Natural killer cell treated with Interleukin-12 subunit alpha and Interleukin-12 subunit beta and Interleukin-15 and Interleukin-18, amount 100 ng/mL, for 72 hours (primary cell): ENCODE measurements at regions not wholly inside any gene's neighbourhood (a gene's known extent, or its start where the extent isn't known, plus 50 kb on each side); places are given as distances from the start of the nearest gene placed in this dataset.

Experiments
- ATAC-seq, 2 donors: fragments of 150-1000 bp; cut with Tn5 transposase in 1 of 2; sonication (Bioruptor Pico), chemical (Tn5 transposase) in 1 of 2; 2 replicates each; pipeline ENCODE4 v1.10.0; 2021
- DNase-seq: peaks from one replicate; pipeline ENCODE4 v3.0.0; 2022; ENCODE audit warnings: low spot score
- H3K27ac Mint-ChIP-seq, 2 donors: 1 replicate in 1 of 2; 2 replicates in 1 of 2; pipeline ENCODE4 v1.8.0; 2022; ENCODE audit warnings: mixed read lengths in 2 of 2, mild to moderate bottlenecking in 1 of 2, moderate library complexity in 1 of 2
- H3K27me3 Mint-ChIP-seq, 2 donors: 1 replicate in 1 of 2; 2 replicates in 1 of 2; pipeline ENCODE4 v1.8.0; 2022; ENCODE audit warnings: mixed read lengths in 2 of 2
- H3K36me3 Mint-ChIP-seq: one replicate; pipeline ENCODE4 v1.8.0; 2022; ENCODE audit warnings: mixed read lengths
- H3K4me1 Mint-ChIP-seq, 2 donors: 1 replicate in 1 of 2; 2 replicates in 1 of 2; pipeline ENCODE4 v1.8.0; 2022; ENCODE audit warnings: low read depth in 2 of 2, mixed read lengths in 2 of 2, mild to moderate bottlenecking in 1 of 2
- H3K4me3 Mint-ChIP-seq: one replicate; pipeline ENCODE4 v1.8.0; 2022; ENCODE audit warnings: mixed read lengths
- H3K9me3 Mint-ChIP-seq: 2 replicates; pipeline ENCODE4 v1.8.0; 2022; ENCODE audit warnings: mixed read lengths

DNA sequence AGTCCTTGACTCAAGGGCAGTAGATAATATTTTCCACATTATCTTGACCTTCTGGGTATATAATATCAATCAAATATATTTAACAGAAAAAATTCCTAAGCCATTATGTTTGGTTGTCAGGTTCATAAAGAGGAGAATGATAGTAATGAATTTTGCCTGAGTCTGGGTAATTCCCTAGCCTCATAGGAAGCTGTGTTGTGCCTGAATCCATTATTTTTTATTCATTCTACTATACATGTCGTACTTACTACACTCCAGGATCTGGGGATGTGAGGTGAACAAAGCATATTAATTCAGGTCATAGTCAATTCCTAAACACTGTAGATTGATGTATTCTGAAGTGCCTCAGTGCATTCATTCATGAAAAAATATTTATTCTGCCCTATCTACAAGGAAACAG is 204.2 kb downstream of the PTGER3 start:
- DNase-seq = no peak
- Mint-ChIP-seq H3K4me1 (no peaks in the 10 kb centered on the region), H3K27me3 (peaks cover 0 to 5% of the 10 kb centered on the region in 2 donors), H3K36me3 (peaks cover 7% of the 10 kb centered on the region), H3K4me3 (no peak overlapping the region), H3K27ac (no peak overlapping the region), H3K9me3 (peaks cover 3% of the 10 kb centered on the region)
- no peak for ATAC-seq

GRCh38 chr1:70847013-70847412 is 200.6 kb downstream of the PTGER3 start:
- Mint-ChIP-seq H3K9me3 (peaks cover 12% of the 10 kb centered on the region), H3K4me1 (no peaks in the 10 kb centered on the region), H3K4me3 (no peak overlapping the region), H3K27ac (no peak overlapping the region), H3K27me3 (peaks cover 8 to 15% of the 10 kb centered on the region in 2 donors), H3K36me3 (peaks cover 19% of the 10 kb centered on the region)
- ATAC-seq (no peak), DNase-seq (no peak)

DNA sequence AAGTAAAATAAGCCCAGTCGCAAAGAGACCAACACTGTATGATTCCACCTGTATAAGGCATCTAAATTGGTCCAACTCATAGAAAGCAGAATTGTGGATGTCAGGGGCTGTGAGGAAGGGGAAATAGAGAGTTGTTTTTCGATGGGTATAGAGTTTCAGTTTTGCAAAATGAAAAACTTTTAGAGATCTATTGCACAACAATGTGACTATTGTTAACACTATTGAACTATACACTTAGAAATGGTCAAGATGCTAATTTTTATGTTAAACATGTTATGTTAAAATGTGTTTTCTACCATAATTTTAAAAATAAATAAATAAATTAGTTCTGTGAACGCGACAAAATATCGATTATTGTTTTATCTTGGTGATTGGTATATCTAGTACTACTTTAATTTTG is 192.4 kb downstream of the PTGER3 start:
- ATAC-seq = no peak
- Mint-ChIP-seq H3K4me3 (no peak overlapping the region), H3K9me3 (peaks cover 10% of the 10 kb centered on the region), H3K36me3 (peaks cover 13% of the 10 kb centered on the region), H3K27ac (no peak overlapping the region), H3K4me1 (peaks cover 0 to 3% of the 10 kb centered on the region in 2 donors), H3K27me3 (peaks cover 8 to 14% of the 10 kb centered on the region in 2 donors)
- DNase-seq = no peak

DNA sequence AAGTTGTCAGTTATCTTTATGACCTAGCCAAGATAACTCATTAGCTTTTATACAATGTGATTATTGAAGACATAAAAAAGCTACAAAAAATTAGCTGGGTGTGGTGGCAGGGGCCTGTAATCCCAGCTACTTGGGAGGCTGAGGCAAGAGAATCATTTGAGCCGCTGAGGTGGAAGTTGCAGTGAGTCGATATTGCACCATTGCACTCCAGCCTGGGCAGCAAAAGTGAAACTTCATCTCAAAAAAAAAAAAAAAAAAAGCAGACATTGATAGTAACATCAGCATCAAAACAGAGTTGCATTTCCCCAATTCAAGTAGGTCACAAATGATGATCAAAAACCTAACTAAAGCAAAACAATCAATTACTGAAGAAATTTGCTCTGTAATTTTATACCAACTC is 191.4 kb downstream of the PTGER3 start:
- H3K9me3 Mint-ChIP-seq = peaks cover 6% of the 10 kb centered on the region
- peaks cover 2 to 17% of the 10 kb centered on the region in 2 donors for H3K27me3 Mint-ChIP-seq
- peaks cover 0 to 3% of the 10 kb centered on the region in 2 donors for H3K4me1 Mint-ChIP-seq
- peaks cover 7% of the 10 kb centered on the region for H3K36me3 Mint-ChIP-seq
- DNase-seq (no peak), ATAC-seq (no peak)
- H3K4me3 Mint-ChIP-seq = no peak overlapping the region
- no peak overlapping the region for H3K27ac Mint-ChIP-seq

DNA sequence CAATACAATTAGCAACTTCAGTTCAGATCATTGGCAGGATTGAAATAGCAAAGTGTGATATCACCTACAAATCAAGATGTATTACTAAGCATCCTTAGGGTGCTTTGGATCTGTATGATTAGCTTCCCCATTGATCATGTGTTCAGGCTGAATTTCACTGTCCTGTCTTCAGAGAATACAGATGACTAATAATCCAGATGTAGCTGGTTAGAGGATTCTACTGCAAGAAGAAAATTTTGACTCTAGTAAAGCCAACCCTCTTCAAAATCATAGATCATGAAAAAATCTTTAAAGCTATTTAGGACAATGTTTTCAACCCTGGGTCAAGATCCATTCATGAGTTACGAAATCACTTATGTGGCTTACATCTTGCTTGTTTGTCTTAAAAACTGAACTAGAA is 184.4 kb downstream of the PTGER3 start:
- Mint-ChIP-seq H3K9me3 (peaks cover 10% of the 10 kb centered on the region), H3K4me3 (no peak overlapping the region), H3K27me3 (peaks cover 9 to 24% of the 10 kb centered on the region in 2 donors), H3K36me3 (peaks cover 12% of the 10 kb centered on the region), H3K4me1 (peaks cover 26 to 31% of the 10 kb centered on the region in 2 donors), H3K27ac (no peak overlapping the region)
- ATAC-seq (no peak), DNase-seq (no peak)

DNA sequence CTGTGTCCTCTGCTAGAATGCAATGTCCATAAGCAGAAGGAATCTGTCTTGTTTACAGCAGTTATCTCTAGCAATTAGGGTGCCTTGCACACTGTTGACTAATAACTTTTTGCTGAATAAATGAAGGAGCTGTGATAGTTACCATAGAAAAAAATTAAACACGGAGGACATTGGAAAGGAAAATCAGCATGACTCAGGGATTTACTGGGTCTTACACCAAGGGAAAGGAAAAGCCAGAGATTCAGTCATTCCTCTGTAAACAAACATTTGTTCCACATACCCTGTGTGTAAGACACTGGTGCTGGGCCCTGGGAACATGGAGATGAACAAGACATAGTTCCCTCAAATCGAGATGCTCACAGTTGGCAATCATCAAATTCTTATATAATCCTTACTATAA is 183.3 kb downstream of the PTGER3 start:
- no peak for ATAC-seq
- H3K4me1 Mint-ChIP-seq = peaks cover 32 to 40% of the 10 kb centered on the region in 2 donors

GRCh38 chr1:70866542-70867264 is 180.9 kb downstream of the PTGER3 start:
- peak overlapping the region; percentile 28 to 65 for H3K27ac Mint-ChIP-seq
- peaks cover 10% of the 10 kb centered on the region for H3K9me3 Mint-ChIP-seq
- peaks cover 12% of the 10 kb centered on the region for H3K36me3 Mint-ChIP-seq
- peak overlapping the region; percentile 50 for H3K4me3 Mint-ChIP-seq
- ATAC-seq = peak; percentile 59 to 67
- peaks cover 32 to 40% of the 10 kb centered on the region in 2 donors for H3K4me1 Mint-ChIP-seq
- no peak for DNase-seq
- peaks cover 9 to 16% of the 10 kb centered on the region in 2 donors for H3K27me3 Mint-ChIP-seq

More for the DNA sequence above, 183.3 kb downstream of the PTGER3 start:
- peaks cover 10% of the 10 kb centered on the region for H3K9me3 Mint-ChIP-seq
- no peak overlapping the region for H3K27ac Mint-ChIP-seq
- H3K36me3 Mint-ChIP-seq = peaks cover 12% of the 10 kb centered on the region
- no peak for DNase-seq
- peaks cover 9 to 24% of the 10 kb centered on the region in 2 donors for H3K27me3 Mint-ChIP-seq
- H3K4me3 Mint-ChIP-seq = no peak overlapping the region

DNA sequence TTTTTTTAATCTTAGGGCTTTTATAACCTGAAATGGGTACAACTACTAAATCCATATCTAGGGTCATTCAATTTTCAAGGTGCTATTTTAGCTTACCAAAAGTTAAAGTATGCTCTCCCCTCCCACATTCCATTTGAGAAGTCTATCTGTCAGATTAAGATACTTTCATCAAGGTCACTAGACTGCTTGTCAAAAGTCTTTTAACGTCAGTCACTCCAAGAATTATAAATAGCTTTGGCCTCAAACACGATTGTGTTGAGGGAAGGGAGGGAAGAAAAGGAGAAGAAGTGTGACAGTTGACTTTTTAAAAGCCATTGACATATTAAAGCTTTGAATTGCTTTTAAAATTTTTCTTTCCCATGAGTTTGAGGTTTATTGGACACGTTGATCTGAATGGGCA is 175.8 kb downstream of the PTGER3 start:
- Mint-ChIP-seq H3K27ac (no peak overlapping the region), H3K36me3 (no peaks in the 10 kb centered on the region), H3K4me1 (peaks cover 15 to 23% of the 10 kb centered on the region in 2 donors), H3K9me3 (no peaks in the 10 kb centered on the region), H3K4me3 (no peak overlapping the region), H3K27me3 (peaks cover 0 to 6% of the 10 kb centered on the region in 2 donors)
- DNase-seq (no peak), ATAC-seq (no peak)

DNA sequence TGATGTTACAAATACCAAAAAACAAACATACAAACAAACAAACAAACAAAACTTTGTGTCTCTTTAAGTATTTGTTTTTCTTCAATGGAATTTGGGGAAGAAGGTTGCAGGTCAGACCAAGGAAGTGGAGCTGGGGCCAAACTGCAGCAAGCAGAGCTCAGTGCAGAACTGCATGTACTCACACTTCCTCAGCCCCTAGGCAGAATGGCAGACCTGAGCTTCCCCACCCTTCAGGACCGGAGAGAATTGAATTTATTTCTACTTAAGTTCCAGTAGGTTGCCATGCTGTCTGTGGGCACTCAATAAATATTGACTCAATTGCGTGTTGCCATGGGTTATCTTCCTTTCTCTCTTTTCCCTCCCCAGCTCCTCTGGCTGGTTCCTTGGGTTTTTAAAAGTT is 173.6 kb downstream of the PTGER3 start:
- peaks cover 6% of the 10 kb centered on the region for H3K9me3 Mint-ChIP-seq

DNA sequence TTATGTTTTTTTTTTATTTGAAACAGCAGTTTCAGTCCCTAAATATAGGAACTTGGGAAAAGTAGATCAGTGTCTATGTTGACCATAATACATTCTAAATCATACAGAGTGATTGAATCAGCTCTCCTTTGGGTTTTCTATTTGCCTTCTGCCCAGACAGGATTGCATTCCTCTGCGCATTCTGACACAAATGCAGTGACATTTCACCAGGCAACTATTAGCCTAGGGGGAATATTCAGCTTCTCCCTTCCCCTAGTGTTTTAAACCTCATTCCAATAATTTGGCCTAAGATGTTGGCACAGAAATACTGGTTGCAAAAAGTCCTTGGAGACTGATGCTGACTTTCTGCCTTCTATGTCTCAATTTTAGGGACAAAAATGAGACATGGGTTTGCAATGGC is 172.8 kb downstream of the PTGER3 start:
- DNase-seq = no peak
- Mint-ChIP-seq H3K9me3 (peaks cover 6% of the 10 kb centered on the region), H3K4me3 (no peak overlapping the region), H3K27ac (peak overlapping the region in 1 of 2 donors; percentile 3), H3K27me3 (peaks cover 11 to 16% of the 10 kb centered on the region in 2 donors), H3K36me3 (peaks cover 18% of the 10 kb centered on the region), H3K4me1 (peaks cover 0 to 4% of the 10 kb centered on the region in 2 donors)
- no peak for ATAC-seq

More for the DNA sequence above, 173.6 kb downstream of the PTGER3 start:
- DNase-seq = no peak
- Mint-ChIP-seq H3K27me3 (peaks cover 11 to 16% of the 10 kb centered on the region in 2 donors), H3K4me3 (no peak overlapping the region), H3K36me3 (peaks cover 16% of the 10 kb centered on the region), H3K4me1 (peaks cover 0 to 7% of the 10 kb centered on the region in 2 donors), H3K27ac (peak overlapping the region in 1 of 2 donors; percentile 3)
- ATAC-seq = no peak

DNA sequence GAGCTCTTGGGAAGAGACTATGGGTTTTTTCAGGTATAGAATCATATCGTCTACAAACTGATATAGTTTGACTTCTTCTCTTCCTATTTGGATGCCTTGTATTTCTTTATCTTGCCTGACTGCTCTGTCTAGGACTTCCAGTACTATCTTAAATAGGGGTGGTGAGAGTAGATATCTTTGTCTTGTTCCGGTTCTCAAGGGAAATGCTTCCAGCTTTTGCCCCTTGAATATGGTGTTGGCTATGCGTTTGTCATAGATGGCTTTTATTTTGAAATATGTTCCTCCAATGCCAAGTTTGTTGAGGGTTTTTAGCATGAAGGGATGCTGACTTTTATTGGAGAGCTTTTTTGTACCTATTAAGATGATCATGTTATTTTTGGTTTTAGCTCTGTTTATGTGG is 170.3 kb downstream of the PTGER3 start:
- Mint-ChIP-seq H3K27ac (no peak overlapping the region), H3K9me3 (peaks cover 6% of the 10 kb centered on the region), H3K4me3 (no peak overlapping the region), H3K36me3 (peaks cover 27% of the 10 kb centered on the region), H3K27me3 (peaks cover 11 to 14% of the 10 kb centered on the region in 2 donors), H3K4me1 (peaks cover 0 to 4% of the 10 kb centered on the region in 2 donors)
- DNase-seq (no peak), ATAC-seq (no peak)

GRCh38 chr1:70887936-70888335 is 159.7 kb downstream of the PTGER3 start:
- Mint-ChIP-seq H3K36me3 (peaks cover 11% of the 10 kb centered on the region), H3K27me3 (peaks cover 18 to 29% of the 10 kb centered on the region in 2 donors), H3K9me3 (peaks cover 9% of the 10 kb centered on the region), H3K4me1 (peaks cover 8 to 12% of the 10 kb centered on the region in 2 donors), H3K4me3 (no peak overlapping the region), H3K27ac (peak overlapping the region in 1 of 2 donors; percentile 45)
- ATAC-seq (no peak), DNase-seq (no peak)

DNA sequence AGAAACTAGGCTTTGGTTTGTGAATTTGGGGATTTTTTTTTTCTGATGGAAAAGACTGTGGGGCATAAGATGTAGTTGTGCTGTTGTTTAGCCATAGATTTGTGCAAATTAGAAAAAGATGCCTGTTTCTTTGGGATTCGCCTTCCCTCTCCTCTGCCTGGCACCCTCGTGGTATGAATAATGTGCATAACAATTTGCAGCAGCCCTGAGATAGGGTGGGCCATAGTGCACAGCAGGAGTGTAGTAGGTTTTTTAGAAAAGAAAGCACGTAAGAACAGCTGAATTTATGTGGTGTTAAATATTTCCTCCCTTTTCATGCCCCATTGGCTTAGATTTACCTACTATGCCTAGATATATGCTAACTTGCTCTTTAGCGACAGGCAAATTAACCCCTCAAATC is 158.9 kb downstream of the PTGER3 start:
- ATAC-seq = no peak
- Mint-ChIP-seq H3K9me3 (peaks cover 9% of the 10 kb centered on the region), H3K36me3 (peaks cover 11% of the 10 kb centered on the region), H3K4me1 (peaks cover 8 to 15% of the 10 kb centered on the region in 2 donors), H3K27ac (no peak overlapping the region), H3K27me3 (peaks cover 18 to 29% of the 10 kb centered on the region in 2 donors), H3K4me3 (no peak overlapping the region)
- DNase-seq = no peak

- DNase-seq = no peak
- ATAC-seq = no peak
- H3K27me3 Mint-ChIP-seq = peaks cover 18 to 25% of the 10 kb centered on the region in 2 donors
- peaks cover 9% of the 10 kb centered on the region for H3K9me3 Mint-ChIP-seq
- no peak overlapping the region for H3K4me3 Mint-ChIP-seq
- peaks cover 11% of the 10 kb centered on the region for H3K36me3 Mint-ChIP-seq
- peaks cover 16 to 23% of the 10 kb centered on the region in 2 donors for H3K4me1 Mint-ChIP-seq
- H3K27ac Mint-ChIP-seq = peak overlapping the region in 1 of 2 donors; percentile 68
Measured at GRCh38 chr1:70890408-70890807, 157.2 kb downstream of the PTGER3 start.
